Vagina (tissue), 2 donors: ENCODE measurements at regions not wholly inside any gene's neighbourhood (a gene's known extent, or its start where the extent isn't known, plus 50 kb on each side); places are given as distances from the start of the nearest gene placed in this dataset.

ENCODE experiments used
- DNase-seq, 2 donors: peaks; one replicate each; pipeline ENCODE4 v3.0.0-alpha.2; 2017; ENCODE audit errors: extremely low spot score in 2 of 2
- H3K27ac ChIP-seq: fragments of 200-600 bp; sonication (generic); one replicate; pipeline ENCODE4 v1.5.1; 2019
- H3K27me3 ChIP-seq: fragments of 200-600 bp; sonication (generic); one replicate; pipeline ENCODE4 v1.5.1; 2019
- H3K36me3 ChIP-seq, 2 donors: fragments of 200-600 bp; sonication (generic); one replicate each; pipeline ENCODE4 v1.5.1; 2017 to 2019
- H3K4me1 ChIP-seq: fragments of 200-600 bp; sonication (generic); one replicate; pipeline ENCODE4 v1.5.1; 2019
- H3K4me3 ChIP-seq, 2 donors: fragments of 200-600 bp; sonication (generic); 1 replicate in 1 of 2; 2 replicates in 1 of 2; pipeline ENCODE4 v1.5.1; 2016 to 2019
- H3K9me3 ChIP-seq: fragments of 200-600 bp; sonication (generic); one replicate; pipeline ENCODE4 v1.5.1; 2019
- CTCF ChIP-seq, 3 experiments: fragments of 450-650 bp in 2 of 3; fragments of 200-600 bp in 1 of 3; sonication (generic) in 1 of 3; IDR thresholded peaks; one replicate each; pipeline ENCODE4 v1.5.1; 2017 to 2019; ENCODE audit warnings: antibody characterized with exemption in 3 of 3, mild to moderate bottlenecking in 2 of 3, moderate library complexity in 2 of 3
- POLR2A ChIP-seq, 2 donors: fragments of 450-650 bp; IDR thresholded peaks; one replicate each; pipeline ENCODE4 v1.6.1; 2017; ENCODE audit warnings: antibody characterized with exemption in 2 of 2, mild to moderate bottlenecking in 2 of 2, moderate library complexity in 2 of 2
- POLR2AphosphoS5 ChIP-seq, 2 donors: sonication (generic); formaldehyde crosslinking; IDR thresholded peaks; one replicate each; pipeline ENCODE4 v1.9.0; 2017; ENCODE audit warnings: antibody characterized with exemption in 2 of 2, mild to moderate bottlenecking in 2 of 2, low read depth in 1 of 2; ENCODE audit not compliant: insufficient read depth in 1 of 2
- intact Hi-C: fragments of 100-400 bp; cut with DNase I; formaldehyde crosslinking; loops from one replicate; pipeline ENCODE4 v1.15.1; 2023

GRCh38 chr4:123930996-123931395 is 534.4 kb downstream of the SPRY1 start:
- Histone ChIP-seq H3K4me3 (no peak overlapping the region), H3K9me3 (no peaks in the 10 kb centered on the region), H3K36me3 (no peaks in the 10 kb centered on the region), H3K27me3 (no peaks in the 10 kb centered on the region), H3K27ac (no peak overlapping the region), H3K4me1 (no peaks in the 10 kb centered on the region)
- intact Hi-C loops, result no loop called here
- TF ChIP-seq POLR2A (IDR thresholded peaks at IDR 0.05) (no peak), CTCF (IDR thresholded peaks at IDR 0.05) (no peak), POLR2AphosphoS5 (IDR thresholded peaks at IDR 0.05; ENCODE audit: insufficient read depth in 1 of 2, low read depth in 1 of 2) (no peak)
- no peak for DNase-seq

DNA sequence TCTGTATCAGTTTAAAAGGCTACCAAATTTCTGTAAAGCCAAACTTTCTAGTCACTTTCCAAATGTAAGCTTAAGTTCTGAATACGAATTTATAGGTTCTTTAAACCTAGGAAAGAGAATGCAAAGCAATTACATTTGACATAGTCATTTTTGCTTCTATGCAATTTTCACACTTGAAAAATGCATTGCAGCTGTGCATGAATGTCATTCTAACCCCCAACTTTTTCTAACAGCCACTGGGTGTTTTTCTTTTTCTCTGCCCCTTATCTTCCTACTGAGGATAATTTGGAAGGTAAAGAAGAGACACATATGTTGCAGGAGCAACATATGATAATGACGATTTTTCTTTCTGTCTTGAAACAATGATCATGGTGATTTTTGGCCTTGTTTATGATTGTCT is 537.5 kb downstream of the SPRY1 start:
- TF ChIP-seq CTCF (IDR thresholded peaks at IDR 0.05), result no peak
- no peak for TF ChIP-seq POLR2A (IDR thresholded peaks at IDR 0.05)
- TF ChIP-seq POLR2AphosphoS5 (IDR thresholded peaks at IDR 0.05; ENCODE audit: insufficient read depth in 1 of 2, low read depth in 1 of 2), result no peak
- Histone ChIP-seq H3K36me3 (no peaks in the 10 kb centered on the region), H3K9me3 (no peaks in the 10 kb centered on the region), H3K4me1 (no peaks in the 10 kb centered on the region), H3K27ac (no peak overlapping the region), H3K27me3 (no peaks in the 10 kb centered on the region), H3K4me3 (no peak overlapping the region)
- no peak for DNase-seq
- intact Hi-C loops, result no loop called here

GRCh38 chr4:123936621-123937043 is 540.0 kb downstream of the SPRY1 start:
- no peak for TF ChIP-seq POLR2A (IDR thresholded peaks at IDR 0.05)
- no peak for TF ChIP-seq CTCF (IDR thresholded peaks at IDR 0.05)
- TF ChIP-seq POLR2AphosphoS5 (IDR thresholded peaks at IDR 0.05; ENCODE audit: insufficient read depth in 1 of 2, low read depth in 1 of 2), result peak in 1 of 2 donors; percentile 27
- Histone ChIP-seq H3K27me3 (no peaks in the 10 kb centered on the region), H3K4me3 (no peak overlapping the region), H3K4me1 (no peaks in the 10 kb centered on the region), H3K27ac (no peak overlapping the region), H3K36me3 (no peaks in the 10 kb centered on the region), H3K9me3 (no peaks in the 10 kb centered on the region)
- DNase-seq, result no peak
- intact Hi-C loops, result no loop called here

GRCh38 chr4:123937581-123937980 is 541.0 kb downstream of the SPRY1 start:
- no peak overlapping the region for H3K27ac ChIP-seq
- H3K36me3 ChIP-seq, result no peaks in the 10 kb centered on the region
- H3K4me3 ChIP-seq, result no peak overlapping the region
- TF ChIP-seq POLR2A (IDR thresholded peaks at IDR 0.05), result no peak
- TF ChIP-seq POLR2AphosphoS5 (IDR thresholded peaks at IDR 0.05; ENCODE audit: insufficient read depth in 1 of 2, low read depth in 1 of 2), result no peak
- no peaks in the 10 kb centered on the region for H3K4me1 ChIP-seq
- no peak for DNase-seq
- no peaks in the 10 kb centered on the region for H3K9me3 ChIP-seq
- H3K27me3 ChIP-seq, result no peaks in the 10 kb centered on the region
- intact Hi-C loops, result no loop called here

DNA sequence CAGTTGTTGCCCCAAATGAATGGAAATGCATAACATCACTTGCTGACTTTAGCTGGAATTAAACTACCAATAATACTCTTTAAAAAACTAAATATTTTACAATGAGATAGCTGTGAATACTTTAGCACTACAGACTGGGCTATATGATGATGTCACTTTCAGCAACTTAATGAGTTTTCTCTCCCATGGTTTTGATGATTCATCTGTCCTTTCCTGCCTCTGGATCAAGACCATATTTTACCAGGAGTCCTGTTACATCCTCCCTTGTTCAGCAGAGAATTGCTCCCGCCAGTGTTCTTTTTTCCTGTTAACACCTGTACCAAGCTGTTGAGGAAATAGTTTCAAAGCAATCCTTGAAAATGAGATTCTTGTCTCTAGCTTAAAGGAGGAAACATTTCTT is 543.0 kb downstream of the SPRY1 start:
- Histone ChIP-seq H3K4me1 (no peaks in the 10 kb centered on the region), H3K36me3 (no peaks in the 10 kb centered on the region), H3K27me3 (no peaks in the 10 kb centered on the region), H3K4me3 (no peak overlapping the region), H3K27ac (no peak overlapping the region), H3K9me3 (no peaks in the 10 kb centered on the region)
- no peak for DNase-seq
- intact Hi-C loops, result no loop called here
- TF ChIP-seq CTCF (IDR thresholded peaks at IDR 0.05), result no peak
- no peak for TF ChIP-seq POLR2AphosphoS5 (IDR thresholded peaks at IDR 0.05; ENCODE audit: insufficient read depth in 1 of 2, low read depth in 1 of 2)
- TF ChIP-seq POLR2A (IDR thresholded peaks at IDR 0.05), result no peak

DNA sequence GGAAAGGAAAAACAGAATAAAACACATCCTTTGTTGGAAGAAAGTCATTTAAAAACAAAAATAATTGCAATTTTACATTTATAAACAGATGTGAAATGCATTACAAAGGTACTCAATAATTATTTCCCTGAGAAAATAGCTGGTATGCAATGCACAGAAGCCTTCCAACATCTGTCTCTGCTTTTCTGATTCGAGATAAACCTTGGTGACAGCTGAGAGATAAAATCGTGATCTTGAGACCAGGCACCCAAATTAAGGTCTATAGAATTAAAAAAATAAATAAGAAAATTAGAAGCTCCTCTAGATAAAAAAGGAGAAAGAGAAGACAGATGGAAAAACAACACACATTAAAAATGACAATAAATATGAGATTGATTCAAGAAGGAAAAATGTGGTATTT is 544.0 kb downstream of the SPRY1 start:
- intact Hi-C loops, result no loop called here
- TF ChIP-seq POLR2AphosphoS5 (IDR thresholded peaks at IDR 0.05; ENCODE audit: insufficient read depth in 1 of 2, low read depth in 1 of 2) (no peak), CTCF (IDR thresholded peaks at IDR 0.05) (no peak), POLR2A (IDR thresholded peaks at IDR 0.05) (no peak)
- no peaks in the 10 kb centered on the region for H3K36me3 ChIP-seq
- H3K4me3 ChIP-seq, result no peak overlapping the region
- no peaks in the 10 kb centered on the region for H3K4me1 ChIP-seq
- H3K27ac ChIP-seq, result no peak overlapping the region
- no peaks in the 10 kb centered on the region for H3K27me3 ChIP-seq
- no peak for DNase-seq
- H3K9me3 ChIP-seq, result no peaks in the 10 kb centered on the region
